ENCODE measurements at regions not wholly inside any gene's neighbourhood (a gene's known extent, or its start where the extent isn't known, plus 50 kb on each side); places are given as distances from the start of the nearest gene placed in this dataset.

GRCh38 chr1:175804561-175804960, 61.2 kb upstream of the TNR start:
- TF ChIP-seq SIN3A (IDR thresholded peaks at IDR 0.05; ENCODE audit: low read depth) (no peak), EZH2 (IDR thresholded peaks at IDR 0.05) (no peak), JUND (IDR thresholded peaks at IDR 0.05) (no peak), CTCF (IDR thresholded peaks at IDR 0.05 in 2 of 3, conservative IDR thresholded peaks at IDR 0.05 in 1 of 3; ENCODE audit: borderline replicate concordance in 1 of 3, insufficient read depth in 1 of 3, low read depth in 2 of 3, low read length in 2 of 3) (no peak), SRF (IDR thresholded peaks at IDR 0.05; ENCODE audit: low read depth) (no peak), ZBTB33 (IDR thresholded peaks at IDR 0.05; ENCODE audit: extremely low read depth, insufficient replicate concordance, low read length) (no peak), REST (IDR thresholded peaks at IDR 0.05; ENCODE audit: low read depth) (no peak), CBX3 (IDR thresholded peaks at IDR 0.05; ENCODE audit: low read depth) (no peak), MAX (IDR thresholded peaks at IDR 0.05) (no peak), CEBPB (IDR thresholded peaks at IDR 0.05; ENCODE audit: low read depth) (no peak), POLR2AphosphoS5 (IDR thresholded peaks at IDR 0.05; ENCODE audit: low read depth, low read length) (no peak), SP1 (IDR thresholded peaks at IDR 0.05; ENCODE audit: low read depth) (no peak), EZH2phosphoT487 (IDR thresholded peaks at IDR 0.05; ENCODE audit: borderline replicate concordance) (no peak), ZFX (IDR thresholded peaks at IDR 0.05) (no peak), YY1 (IDR thresholded peaks at IDR 0.05; ENCODE audit: extremely low read depth, insufficient replicate concordance, low read depth, low read length) (no peak), ELF1 (IDR thresholded peaks at IDR 0.05; ENCODE audit: borderline replicate concordance, low read depth) (no peak), ZNF274 (IDR thresholded peaks at IDR 0.05; ENCODE audit: low read depth, low read length) (no peak), RAD21 (IDR thresholded peaks at IDR 0.05; ENCODE audit: low read depth) (no peak)
- no peak for DNase-seq (ENCODE audit: low read depth, low spot score)
- no peak overlapping the region for H3K4me3 ChIP-seq (replicated peaks in 1 of 2; ENCODE audit: low read depth in 1 of 2, low read length in 2 of 2)
- H3K27ac ChIP-seq (ENCODE audit: low read depth, low read length) = no peak overlapping the region
- no peaks in the 10 kb centered on the region for H3K79me2 ChIP-seq (ENCODE audit: insufficient read depth, low read length)
- H3K36me3 ChIP-seq (ENCODE audit: control insufficient read depth in 1 of 2, insufficient read depth in 2 of 2, low read length in 2 of 2) = no peaks in the 10 kb centered on the region
- H3K9ac ChIP-seq (ENCODE audit: low read length) = no peak overlapping the region
- intact Hi-C loops (cut with micrococcal nuclease) = no loop called here
- H3K9me3 ChIP-seq (ENCODE audit: control insufficient read depth in 1 of 2, insufficient read depth in 1 of 2, low read depth in 1 of 2, low read length in 2 of 2) = no peaks in the 10 kb centered on the region
- CTCF ChIA-PET = no interaction called here
- H3K4me1 ChIP-seq (ENCODE audit: control insufficient read depth in 1 of 2, insufficient read depth in 2 of 2, low read length in 2 of 2) = no peaks in the 10 kb centered on the region
- RAD21 ChIA-PET (ENCODE audit: low non-redundant PET in 1 of 2, low total read pairs in 2 of 2, uncharacterized antibody in 2 of 2, unreplicated experiment in 2 of 2) = no interaction called here
- peaks cover 33% of the 10 kb centered on the region for H3K27me3 ChIP-seq (ENCODE audit: insufficient read depth, low read length)
- H2AFZ ChIP-seq (ENCODE audit: low read depth, low read length, poor library complexity, severe bottlenecking) = no peak overlapping the region
- no peak for ATAC-seq
- no peak overlapping the region for H3K4me2 ChIP-seq (ENCODE audit: low read length)
- no peaks in the 10 kb centered on the region for H3K9me2 ChIP-seq (ENCODE audit: insufficient read depth)
- POLR2A ChIA-PET = no interaction called here
- no TSS peak for BruUV-seq (replicated peaks)
- no peaks in the 10 kb centered on the region for H4K20me1 ChIP-seq (ENCODE audit: insufficient read depth)
